NCI-H345 treated with DMSO at 0.1 percent for 48 hours (cell line): ENCODE measurements at regions not wholly inside any gene's neighbourhood (a gene's known extent, or its start where the extent isn't known, plus 50 kb on each side); places are given as distances from the start of the nearest gene placed in this dataset.

Experiments used
- DNase-seq: peaks from one replicate; lab custom pipeline; 2025; ENCODE audit not compliant: unreplicated experiment; lab: John Stamatoyannopoulos, UW

DNA sequence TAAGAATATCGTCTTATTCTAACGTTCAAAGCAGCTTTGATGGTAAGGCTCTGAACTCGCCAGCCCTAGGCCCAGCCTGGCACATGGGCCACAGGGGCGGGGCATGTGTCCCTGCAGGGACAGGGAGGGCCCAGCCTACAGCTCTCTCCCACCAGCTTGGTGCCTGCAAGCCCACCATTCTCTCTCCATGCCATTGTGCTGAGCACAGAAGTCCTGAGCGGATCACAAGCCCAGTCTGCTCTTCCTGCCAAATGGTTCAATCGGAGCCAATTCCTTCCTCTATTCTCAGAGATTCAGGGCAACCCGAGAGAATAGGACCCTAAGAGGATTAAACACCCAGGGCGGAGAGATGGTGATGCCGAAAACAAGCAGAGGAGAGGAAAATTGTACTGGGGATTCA is 50.3 kb upstream of the APCDD1 start:
- DNase-seq: no peak
